ENCODE measurements at regions not wholly inside any gene's neighbourhood (a gene's known extent, or its start where the extent isn't known, plus 50 kb on each side); places are given as distances from the start of the nearest gene placed in this dataset.

DNA sequence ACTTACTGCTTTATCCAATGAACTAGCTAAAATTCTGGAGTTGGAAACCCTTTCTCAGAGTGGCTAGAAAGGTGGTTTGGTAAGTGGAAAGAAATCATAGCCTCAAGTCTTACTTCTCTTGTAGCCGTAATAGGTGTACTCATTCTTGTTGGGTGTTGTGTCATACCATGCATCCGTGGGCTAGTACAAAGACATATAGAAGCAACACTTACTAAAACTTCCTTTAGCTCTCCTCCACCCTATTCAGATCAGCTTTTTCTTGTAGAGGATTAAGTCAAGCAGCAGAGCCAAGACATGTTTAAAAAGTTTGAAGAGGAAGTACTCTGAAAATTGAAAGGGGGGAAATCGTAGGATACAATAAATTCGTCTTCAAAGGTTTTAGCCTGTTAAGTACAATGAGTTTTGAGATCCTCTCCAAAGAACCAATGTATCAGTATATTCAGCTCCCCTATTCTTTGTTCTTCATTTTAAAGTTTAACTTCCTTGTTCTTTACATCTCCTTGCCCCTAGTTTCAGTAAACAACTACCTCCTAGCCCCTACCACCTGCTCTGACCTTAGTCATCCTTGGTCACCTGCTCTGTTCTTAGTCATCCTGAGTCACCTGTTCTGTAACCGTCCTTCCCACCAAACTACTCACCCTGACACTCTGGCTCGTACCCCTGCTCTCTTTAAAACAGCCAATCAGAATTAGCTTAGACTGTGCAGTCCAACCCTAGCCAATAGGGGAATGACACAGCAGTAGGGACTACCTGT is 62.1 kb upstream of the DEUP1 start:
- no peak for TF ChIP-seq CTCF (conservative IDR thresholded peaks at IDR 0.05)
- no peak for TF ChIP-seq ZFX (IDR thresholded peaks at IDR 0.05)
